Urothelium cell line (cell line): ENCODE measurements at regions not wholly inside any gene's neighbourhood (a gene's known extent, or its start where the extent isn't known, plus 50 kb on each side); places are given as distances from the start of the nearest gene placed in this dataset.
"Not testable (repeated sequence)": the region's sequence is repeated elsewhere in the genome, so short reads cannot be mapped to it uniquely, and the experiment has no call there.

Experiments used
- DNase-seq: peaks from one replicate; pipeline ENCODE4 v3.0.0; 2011; ENCODE audit warnings: low spot score, mixed read lengths
- FAIRE-seq: peaks from 2 replicates; lab custom pipeline; 2011; peaks lifted over from hg19 to GRCh38; lab: Jason Lieb, UNC

- DNase-seq = no peak
- FAIRE-seq = no peak
These were observed 525.1 kb downstream of the KIF20B start for GRCh38 chr10:90226517-90226916.

GRCh38 chr10:90227217-90227656 is 525.8 kb downstream of the KIF20B start:
- peak; percentile 66 for FAIRE-seq

GRCh38 chr10:90227786-90228185 is 526.4 kb downstream of the KIF20B start:
- DNase-seq = no peak

More at GRCh38 chr10:90227217-90227656, 525.8 kb downstream of the KIF20B start:
- DNase-seq = peak; percentile 54

GRCh38 chr10:90229486-90229885 is 528.1 kb downstream of the KIF20B start:
- FAIRE-seq (no peak), DNase-seq (no peak)

More at GRCh38 chr10:90227786-90228185, 526.4 kb downstream of the KIF20B start:
- FAIRE-seq = no peak

- DNase-seq, FAIRE-seq: not testable (repeated sequence)
These were observed 532.4 kb downstream of the KIF20B start for GRCh38 chr10:90233805-90234204.

- DNase-seq = no peak
- FAIRE-seq = no peak
These were observed 544.2 kb downstream of the KIF20B start for GRCh38 chr10:90245623-90246022.

- DNase-seq, FAIRE-seq: not testable (repeated sequence)
These were observed 549.4 kb downstream of the KIF20B start for GRCh38 chr10:90250784-90251183.

GRCh38 chr10:90269699-90270098 is 568.3 kb downstream of the KIF20B start:
- FAIRE-seq (no peak), DNase-seq (no peak)

- no peak for FAIRE-seq
- DNase-seq = no peak
These were observed 573.5 kb downstream of the KIF20B start for GRCh38 chr10:90274721-90275468.

GRCh38 chr10:90276894-90277475 is 575.6 kb downstream of the KIF20B start:
- no peak for FAIRE-seq
- DNase-seq = no peak

- no peak for FAIRE-seq
- no peak for DNase-seq
These were observed 571.4 kb downstream of the HTR7 start for GRCh38 chr10:90286406-90286805.

- FAIRE-seq (no peak), DNase-seq (no peak)
These were observed 570.9 kb downstream of the HTR7 start for GRCh38 chr10:90286941-90287340.

- FAIRE-seq (no peak), DNase-seq (no peak)
These were observed 569.4 kb downstream of the HTR7 start for GRCh38 chr10:90288391-90288933.

GRCh38 chr10:90289037-90289436 is 568.8 kb downstream of the HTR7 start:
- DNase-seq (no peak), FAIRE-seq (no peak)

- FAIRE-seq (no peak), DNase-seq (no peak)
These were observed 564.2 kb downstream of the HTR7 start for GRCh38 chr10:90293616-90294015.

GRCh38 chr10:90294821-90295540 is 562.9 kb downstream of the HTR7 start:
- FAIRE-seq, DNase-seq: not testable (repeated sequence)

GRCh38 chr10:90302031-90302430 is 555.8 kb downstream of the HTR7 start:
- FAIRE-seq, DNase-seq: not testable (repeated sequence)

GRCh38 chr10:90302758-90303481 is 554.9 kb downstream of the HTR7 start:
- FAIRE-seq (no peak), DNase-seq (no peak)

GRCh38 chr10:90304533-90304932 is 553.3 kb downstream of the HTR7 start:
- FAIRE-seq (no peak), DNase-seq (no peak)

GRCh38 chr10:90306187-90306586 is 551.7 kb downstream of the HTR7 start:
- FAIRE-seq (peak; percentile 35), DNase-seq (no peak)

- no peak for DNase-seq
- FAIRE-seq = no peak
These were observed 549.6 kb downstream of the HTR7 start for GRCh38 chr10:90308223-90308622.
